Kidney epithelial cell (primary cell): ENCODE measurements at regions not wholly inside any gene's neighbourhood (a gene's known extent, or its start where the extent isn't known, plus 50 kb on each side); places are given as distances from the start of the nearest gene placed in this dataset.

Experiments
- DNase-seq: peaks from one replicate; pipeline ENCODE4 v3.0.0-alpha.2; 2010; ENCODE audit warnings: low read depth
- H3K27me3 ChIP-seq: 2 replicates; pipeline ENCODE4 v1.6.0; 2011; ENCODE audit warnings: low read length; ENCODE audit not compliant: control insufficient read depth, insufficient read depth
- H3K36me3 ChIP-seq: 2 replicates; pipeline ENCODE4 v1.5.1; 2011; ENCODE audit warnings: low read length; ENCODE audit not compliant: control insufficient read depth, insufficient read depth
- H3K4me3 ChIP-seq: 2 replicates; pipeline ENCODE4 v1.5.1; 2011; ENCODE audit warnings: low read depth, mild to moderate bottlenecking, control low read depth, low read length
- TF ChIP-seq, protein P1 (sequence below): IDR thresholded peaks from 2 replicates; pipeline ENCODE4 v1.5.1; 2011; ENCODE audit warnings: mild to moderate bottlenecking, moderate library complexity, low read length, control low read depth, inconsistent platforms; ENCODE audit not compliant: insufficient read depth, poor library complexity, severe bottlenecking

DNA sequence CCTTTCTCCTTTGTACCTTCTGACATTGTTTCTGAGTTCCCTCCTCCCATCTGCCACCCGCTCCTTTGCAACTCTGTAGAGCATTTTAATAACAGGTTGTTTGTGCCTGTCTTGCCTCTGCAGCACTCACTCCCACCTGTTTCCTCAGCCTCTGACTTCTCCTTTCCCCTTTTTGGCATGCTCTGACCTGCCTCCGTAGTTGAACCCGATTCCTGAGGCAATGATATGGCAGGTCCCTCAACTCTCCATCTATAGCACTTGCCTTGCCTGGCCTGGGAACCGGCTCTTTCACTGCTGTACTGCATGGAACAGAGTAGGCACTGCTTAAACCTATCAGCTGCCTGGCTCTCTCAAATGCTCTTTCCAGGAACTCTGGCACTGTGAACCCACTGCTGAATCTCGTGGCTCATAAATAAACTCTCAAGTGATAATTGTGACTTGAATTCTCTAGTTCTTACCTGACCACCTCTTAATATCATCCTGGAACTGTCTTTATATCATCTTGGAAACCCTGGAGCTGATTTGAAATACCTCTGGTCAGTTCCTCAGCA lies 50.3 kb downstream of the UTRN start:
- no peaks in the 10 kb centered on the region for H3K27me3 ChIP-seq
- TF ChIP-seq, protein P1, sequence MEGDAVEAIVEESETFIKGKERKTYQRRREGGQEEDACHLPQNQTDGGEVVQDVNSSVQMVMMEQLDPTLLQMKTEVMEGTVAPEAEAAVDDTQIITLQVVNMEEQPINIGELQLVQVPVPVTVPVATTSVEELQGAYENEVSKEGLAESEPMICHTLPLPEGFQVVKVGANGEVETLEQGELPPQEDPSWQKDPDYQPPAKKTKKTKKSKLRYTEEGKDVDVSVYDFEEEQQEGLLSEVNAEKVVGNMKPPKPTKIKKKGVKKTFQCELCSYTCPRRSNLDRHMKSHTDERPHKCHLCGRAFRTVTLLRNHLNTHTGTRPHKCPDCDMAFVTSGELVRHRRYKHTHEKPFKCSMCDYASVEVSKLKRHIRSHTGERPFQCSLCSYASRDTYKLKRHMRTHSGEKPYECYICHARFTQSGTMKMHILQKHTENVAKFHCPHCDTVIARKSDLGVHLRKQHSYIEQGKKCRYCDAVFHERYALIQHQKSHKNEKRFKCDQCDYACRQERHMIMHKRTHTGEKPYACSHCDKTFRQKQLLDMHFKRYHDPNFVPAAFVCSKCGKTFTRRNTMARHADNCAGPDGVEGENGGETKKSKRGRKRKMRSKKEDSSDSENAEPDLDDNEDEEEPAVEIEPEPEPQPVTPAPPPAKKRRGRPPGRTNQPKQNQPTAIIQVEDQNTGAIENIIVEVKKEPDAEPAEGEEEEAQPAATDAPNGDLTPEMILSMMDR, result no peak
- H3K4me3 ChIP-seq, result no peak overlapping the region
- no peaks in the 10 kb centered on the region for H3K36me3 ChIP-seq
- no peak for DNase-seq

DNA sequence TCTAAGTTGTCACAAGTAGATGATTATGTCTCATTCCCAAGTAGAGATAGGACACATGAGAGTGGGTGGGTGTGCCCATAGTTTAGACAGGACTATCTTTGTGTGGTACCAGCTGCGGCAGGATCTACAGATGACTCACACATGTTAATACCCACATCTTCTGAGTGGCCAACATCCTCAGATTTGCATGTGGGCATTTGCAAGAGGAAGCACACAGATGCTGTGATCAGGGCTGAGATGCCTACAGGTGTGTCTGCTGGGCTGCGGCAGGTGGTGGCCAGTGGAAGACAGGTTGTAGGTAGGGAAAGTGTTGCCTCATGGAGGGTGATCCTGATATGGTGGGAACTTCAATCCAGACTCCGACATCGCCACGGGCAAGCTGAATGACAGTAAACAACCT lies 50.8 kb downstream of the UTRN start:
- no peak for DNase-seq
- TF ChIP-seq, protein P1, result no peak
- H3K4me3 ChIP-seq, result no peak overlapping the region
- no peaks in the 10 kb centered on the region for H3K27me3 ChIP-seq
- no peaks in the 10 kb centered on the region for H3K36me3 ChIP-seq

DNA sequence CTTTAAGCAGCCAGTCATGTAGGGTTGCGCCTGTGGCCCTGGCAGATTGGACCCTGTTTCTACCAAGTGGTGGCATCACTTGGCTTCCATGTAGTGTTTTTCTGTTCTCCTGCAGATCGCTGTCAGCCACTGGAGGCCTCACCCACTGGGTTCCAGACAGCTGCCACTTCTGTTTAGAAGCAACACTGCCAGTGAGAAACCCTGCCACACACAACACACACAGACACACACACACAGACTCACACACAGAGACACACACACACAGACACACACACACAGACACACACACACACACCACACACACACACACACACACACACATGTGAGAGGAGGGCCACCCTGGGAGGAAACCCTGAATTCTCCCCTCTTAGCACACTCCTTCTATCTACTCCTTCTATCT lies 51.8 kb downstream of the UTRN start:
- no peak for DNase-seq
- TF ChIP-seq, protein P1, result no peak
- H3K27me3 ChIP-seq, result no peaks in the 10 kb centered on the region

DNA sequence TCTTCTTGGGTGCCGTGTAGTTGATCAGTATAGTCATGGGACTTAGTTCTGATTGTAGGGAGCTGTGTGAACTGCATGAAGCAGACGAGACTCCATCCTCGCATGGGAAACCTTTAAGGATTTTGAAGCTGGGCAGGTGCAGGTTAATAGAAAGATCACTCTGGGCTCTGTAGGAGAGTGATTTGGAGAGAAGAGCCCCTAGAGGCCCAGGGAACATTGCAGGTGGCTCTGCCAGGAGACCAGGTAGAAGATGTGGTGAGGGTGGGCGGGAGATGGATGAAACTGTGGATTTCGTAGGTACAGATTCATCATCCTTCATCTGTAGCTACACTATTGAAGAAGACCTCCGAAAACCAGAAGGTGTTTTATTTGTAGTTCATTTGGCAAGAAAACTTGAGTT lies 53.3 kb downstream of the UTRN start:
- DNase-seq, result no peak
- TF ChIP-seq, protein P1, result no peak
- H3K4me3 ChIP-seq, result no peak overlapping the region
- no peaks in the 10 kb centered on the region for H3K36me3 ChIP-seq
- no peaks in the 10 kb centered on the region for H3K27me3 ChIP-seq

More for the DNA sequence above, 51.8 kb downstream of the UTRN start:
- H3K36me3 ChIP-seq, result no peaks in the 10 kb centered on the region
- no peak overlapping the region for H3K4me3 ChIP-seq

DNA sequence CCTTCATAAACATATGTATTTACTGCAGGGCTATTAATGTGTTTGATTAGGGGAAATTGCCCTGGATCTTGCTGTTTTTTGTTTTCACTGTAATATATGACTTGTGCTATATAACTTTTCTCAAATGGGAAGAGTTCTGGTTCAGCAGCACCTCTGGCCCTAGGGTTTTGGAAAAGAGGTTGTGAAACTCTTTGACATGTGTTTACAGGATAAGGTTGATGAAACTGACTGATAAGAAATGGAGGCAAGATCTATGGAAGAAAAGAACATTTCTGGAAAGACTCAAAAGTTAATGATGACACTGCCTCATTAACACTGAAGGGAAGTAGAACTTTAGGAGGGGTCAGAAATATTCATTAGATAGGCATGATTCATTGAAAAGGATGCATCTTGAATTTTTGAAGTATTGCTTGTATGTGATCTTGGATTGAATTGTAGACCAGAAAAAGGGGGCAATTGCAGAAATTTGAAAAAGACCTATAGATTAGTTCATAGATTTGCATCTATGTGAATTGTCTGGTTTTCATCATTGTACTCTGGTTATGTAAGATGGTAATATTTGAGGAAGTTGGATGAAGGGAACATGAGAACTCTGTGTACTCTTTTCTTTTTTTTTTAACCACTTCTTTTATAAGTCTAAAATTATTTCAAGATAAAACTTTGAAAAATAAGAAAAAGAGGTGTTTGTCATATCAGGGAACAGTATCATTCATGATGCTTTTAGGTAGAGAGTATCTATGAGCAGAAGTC lies 54.0 kb downstream of the UTRN start:
- DNase-seq, result no peak
- Histone ChIP-seq H3K36me3 (no peaks in the 10 kb centered on the region), H3K27me3 (no peaks in the 10 kb centered on the region), H3K4me3 (no peak overlapping the region)
- TF ChIP-seq, protein P1, result no peak
